PC-9 (cell line): ENCODE measurements at regions not wholly inside any gene's neighbourhood (a gene's known extent, or its start where the extent isn't known, plus 50 kb on each side); places are given as distances from the start of the nearest gene placed in this dataset.

Experiments
- EZH2 ChIP-seq: fragments of 200-600 bp; sonication (generic); IDR thresholded peaks from 2 replicates; pipeline ENCODE4 v1.8.0; 2017; ENCODE audit warnings: antibody characterized with exemption, low read depth
- TF ChIP-seq, protein P1 (sequence below): fragments of 200-600 bp; sonication (generic); conservative IDR thresholded peaks from 2 replicates; pipeline ENCODE4 v1.6.1; 2017; ENCODE audit warnings: mixed run types, antibody characterized with exemption, mild to moderate bottlenecking, moderate library complexity

- TF ChIP-seq, protein P1, sequence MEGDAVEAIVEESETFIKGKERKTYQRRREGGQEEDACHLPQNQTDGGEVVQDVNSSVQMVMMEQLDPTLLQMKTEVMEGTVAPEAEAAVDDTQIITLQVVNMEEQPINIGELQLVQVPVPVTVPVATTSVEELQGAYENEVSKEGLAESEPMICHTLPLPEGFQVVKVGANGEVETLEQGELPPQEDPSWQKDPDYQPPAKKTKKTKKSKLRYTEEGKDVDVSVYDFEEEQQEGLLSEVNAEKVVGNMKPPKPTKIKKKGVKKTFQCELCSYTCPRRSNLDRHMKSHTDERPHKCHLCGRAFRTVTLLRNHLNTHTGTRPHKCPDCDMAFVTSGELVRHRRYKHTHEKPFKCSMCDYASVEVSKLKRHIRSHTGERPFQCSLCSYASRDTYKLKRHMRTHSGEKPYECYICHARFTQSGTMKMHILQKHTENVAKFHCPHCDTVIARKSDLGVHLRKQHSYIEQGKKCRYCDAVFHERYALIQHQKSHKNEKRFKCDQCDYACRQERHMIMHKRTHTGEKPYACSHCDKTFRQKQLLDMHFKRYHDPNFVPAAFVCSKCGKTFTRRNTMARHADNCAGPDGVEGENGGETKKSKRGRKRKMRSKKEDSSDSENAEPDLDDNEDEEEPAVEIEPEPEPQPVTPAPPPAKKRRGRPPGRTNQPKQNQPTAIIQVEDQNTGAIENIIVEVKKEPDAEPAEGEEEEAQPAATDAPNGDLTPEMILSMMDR: no peak
- no peak for TF ChIP-seq EZH2
Measured at GRCh38 chr14:84247693-84248092, 1282.3 kb upstream of the FLRT2 start.
